Stomach (tissue), 8 donors: ENCODE measurements at regions not wholly inside any gene's neighbourhood (a gene's known extent, or its start where the extent isn't known, plus 50 kb on each side); places are given as distances from the start of the nearest gene placed in this dataset.
A peak's percentile ranks its signal among the peaks of the same experiment; 100 is the strongest.

Experiments
- DNase-seq, 2 donors: peaks; one replicate each; pipeline versions ENCODE4 v3.0.0 to v3.0.0-alpha.2; 2013 to 2019
- H3K27ac ChIP-seq, 5 donors: fragments of 200-600 bp in 4 of 5; sonication (generic) in 4 of 5; one replicate each; pipeline ENCODE4 v1.5.1; 2013 to 2019; ENCODE audit warnings: mild to moderate bottlenecking in 1 of 5, moderate library complexity in 1 of 5
- H3K27me3 ChIP-seq, 3 donors: fragments of 200-600 bp; sonication (generic); one replicate each; pipeline ENCODE4 v1.5.1; 2017 to 2019; ENCODE audit warnings: mixed run types in 1 of 3
- H3K36me3 ChIP-seq, 4 donors: fragments of 200-600 bp; sonication (generic); 1 replicate in 3 of 4; 2 replicates in 1 of 4; pipeline ENCODE4 v1.5.1; 2016 to 2019
- H3K4me1 ChIP-seq, 4 donors: fragments of 200-600 bp; sonication (generic); one replicate each; pipeline ENCODE4 v1.5.1; 2016 to 2019
- H3K4me3 ChIP-seq, 4 donors: fragments of 200-600 bp; sonication (generic) in 3 of 4; one replicate each; pipeline ENCODE4 v1.5.1; 2016 to 2019; ENCODE audit warnings: mild to moderate bottlenecking in 1 of 4
- H3K9me3 ChIP-seq, 4 donors: fragments of 200-600 bp; sonication (generic); one replicate each; pipeline ENCODE4 v1.5.1; 2016 to 2019
- CTCF ChIP-seq, 7 experiments: fragments of 450-650 bp in 4 of 7; fragments of 200-600 bp in 3 of 7; sonication (generic) in 3 of 7; IDR thresholded peaks; one replicate each; pipeline ENCODE4 v1.5.1; 2016 to 2019; ENCODE audit warnings: antibody characterized with exemption in 7 of 7, control low read depth in 2 of 7, mild to moderate bottlenecking in 1 of 7
- EP300 ChIP-seq: sonication (generic); formaldehyde crosslinking; IDR thresholded peaks from one replicate; pipeline ENCODE4 v1.6.1; 2017; ENCODE audit warnings: antibody characterized with exemption
- POLR2A ChIP-seq, 4 donors: fragments of 450-650 bp; IDR thresholded peaks; one replicate each; pipeline ENCODE4 v1.6.1; 2016; ENCODE audit warnings: antibody characterized with exemption in 4 of 4, control low read depth in 2 of 4, mild to moderate bottlenecking in 1 of 4, moderate library complexity in 1 of 4
- POLR2AphosphoS5 ChIP-seq, 3 donors: sonication (generic); formaldehyde crosslinking; IDR thresholded peaks; one replicate each; pipeline ENCODE4 v1.6.1; 2016; ENCODE audit warnings: antibody characterized with exemption in 3 of 3
- WGBS, 5 donors: extraction: QIAGEN DNeasy Blood & Tissue Kit in 3 of 5; methylation state at CpG; one replicate each; pipeline versions ENCODE4 v1.1.5 to v1.1.7; 2013 to 2018; 5-methylcytosine and 5-hydroxymethylcytosine counted together
- intact Hi-C: fragments of 100-400 bp; cut with DNase I; formaldehyde crosslinking; loops from one replicate; pipeline ENCODE4 v1.15.1; 2023; ENCODE audit warnings: low total_unique reads
- donor health status: healthy with polysubstance abuse.
- donor health status: Bipolar disorder and iron deficiency.
- donor health status: healthy.

GRCh38 chr6:105964979-105965760 is 121.0 kb upstream of the PRDM1 start:
- peaks cover 0 to 11% (median 8%) of the 10 kb centered on the region in 4 donors for H3K9me3 ChIP-seq
- H3K27me3 ChIP-seq: no peaks in the 10 kb centered on the region
- no peak overlapping the region for H3K4me3 ChIP-seq
- no peaks in the 10 kb centered on the region for H3K4me1 ChIP-seq
- no peak for TF ChIP-seq CTCF (IDR thresholded peaks at IDR 0.05)
- no peak for TF ChIP-seq POLR2AphosphoS5 (IDR thresholded peaks at IDR 0.05)
- TF ChIP-seq POLR2A (IDR thresholded peaks at IDR 0.05): no peak
- H3K27ac ChIP-seq: no peak overlapping the region
- 76 to 84% (median 82%) methylated on average over 4 of the region's 4 CpGs for WGBS, 5 donors
- intact Hi-C loops: no loop called here
- no peak for DNase-seq
- H3K36me3 ChIP-seq: no peaks in the 10 kb centered on the region

DNA sequence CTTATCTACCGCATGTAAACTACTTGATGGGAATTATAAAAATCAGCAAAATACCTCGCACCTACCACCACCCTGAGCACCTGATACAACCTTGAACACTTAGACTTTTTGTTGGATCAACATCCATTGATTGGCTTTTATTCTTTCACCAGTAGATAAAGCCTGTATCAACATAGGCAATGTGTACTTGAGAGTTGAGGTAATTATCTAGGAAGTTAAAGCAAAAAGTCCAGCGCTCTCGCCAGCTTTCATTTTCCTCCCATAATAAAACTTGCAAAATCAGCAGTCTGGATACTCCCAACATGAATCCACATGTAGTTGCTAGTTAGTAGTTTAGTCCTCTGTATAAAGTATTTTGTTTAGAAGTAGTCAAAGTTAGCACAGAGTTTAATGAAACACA is 132.0 kb upstream of the PRDM1 start:
- Histone ChIP-seq H3K4me1 (no peaks in the 10 kb centered on the region), H3K36me3 (no peaks in the 10 kb centered on the region), H3K27ac (no peak overlapping the region), H3K9me3 (no peaks in the 10 kb centered on the region), H3K27me3 (peaks cover 0 to 3% (median 0%) of the 10 kb centered on the region in 3 donors), H3K4me3 (no peak overlapping the region)
- peak in 1 of 2 donors; percentile 47 for DNase-seq
- TF ChIP-seq POLR2A (IDR thresholded peaks at IDR 0.05) (no peak), POLR2AphosphoS5 (IDR thresholded peaks at IDR 0.05) (no peak), CTCF (IDR thresholded peaks at IDR 0.05) (no peak), EP300 (no peak)
- intact Hi-C loops: no loop called here
- WGBS, 5 donors: 31 to 59% (median 43%) methylated on average over 4 of the region's 4 CpGs

GRCh38 chr6:105952772-105953690 is 133.1 kb upstream of the PRDM1 start:
- intact Hi-C loops: no loop called here
- Histone ChIP-seq H3K27ac (no peak overlapping the region), H3K36me3 (no peaks in the 10 kb centered on the region), H3K9me3 (no peaks in the 10 kb centered on the region), H3K4me1 (no peaks in the 10 kb centered on the region), H3K4me3 (no peak overlapping the region), H3K27me3 (peaks cover 0 to 3% (median 0%) of the 10 kb centered on the region in 3 donors)
- no peak for TF ChIP-seq CTCF (IDR thresholded peaks at IDR 0.05)
- no peak for TF ChIP-seq EP300
- TF ChIP-seq POLR2A (IDR thresholded peaks at IDR 0.05): no peak
- no peak for TF ChIP-seq POLR2AphosphoS5 (IDR thresholded peaks at IDR 0.05)
- DNase-seq: no peak
- WGBS, 5 donors: 54 to 65% (median 55%) methylated on average over 7 of the region's 7 CpGs

DNA sequence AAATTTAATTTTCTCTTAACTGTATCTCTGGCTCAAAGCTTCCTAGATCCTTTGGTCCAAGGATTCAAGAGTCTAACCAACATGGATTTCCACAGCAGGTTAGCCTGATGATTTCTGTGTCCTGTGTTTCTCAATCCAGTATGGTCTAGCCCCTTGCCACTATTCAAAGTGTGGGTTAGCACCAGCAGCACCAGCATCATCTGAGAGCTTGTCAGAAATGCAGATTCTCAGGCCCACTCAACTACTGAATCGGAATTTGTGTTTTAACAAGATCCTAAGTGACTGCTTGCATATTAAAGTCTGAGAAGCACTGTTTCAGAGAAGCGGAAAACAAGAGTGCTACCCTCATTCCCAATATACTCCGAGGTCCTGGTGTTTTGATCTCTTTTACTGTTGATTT is 133.8 kb upstream of the PRDM1 start:
- 91 to 94% (median 93%) methylated on average over 3 of the region's 3 CpGs for WGBS, 5 donors
- no peak for TF ChIP-seq POLR2AphosphoS5 (IDR thresholded peaks at IDR 0.05)
- TF ChIP-seq EP300: no peak
- no peak for TF ChIP-seq CTCF (IDR thresholded peaks at IDR 0.05)
- no peak for TF ChIP-seq POLR2A (IDR thresholded peaks at IDR 0.05)
- no peak for DNase-seq

More for the DNA sequence above, 133.8 kb upstream of the PRDM1 start:
- Histone ChIP-seq H3K27ac (no peak overlapping the region), H3K27me3 (peaks cover 0 to 3% (median 0%) of the 10 kb centered on the region in 3 donors), H3K4me3 (no peak overlapping the region), H3K9me3 (no peaks in the 10 kb centered on the region), H3K4me1 (no peaks in the 10 kb centered on the region), H3K36me3 (no peaks in the 10 kb centered on the region)
- intact Hi-C loops: no loop called here
